GM12892 (cell line): ENCODE measurements at regions not wholly inside any gene's neighbourhood (a gene's known extent, or its start where the extent isn't known, plus 50 kb on each side); places are given as distances from the start of the nearest gene placed in this dataset.

Source experiments
- DNase-seq: peaks from one replicate; pipeline ENCODE4 v3.0.0; 2011; ENCODE audit not compliant: insufficient read length
- FAIRE-seq: peaks from 2 replicates; lab custom pipeline; 2011; peaks lifted over from hg19 to GRCh38; lab: Jason Lieb, UNC
- POLR2A ChIP-seq: IDR thresholded peaks from 2 replicates; pipeline ENCODE4 v1.6.1; 2011; ENCODE audit warnings: low read depth, low read length, control low read depth
- POLR2AphosphoS5 ChIP-seq: IDR thresholded peaks from 2 replicates; pipeline ENCODE4 v1.6.1; 2011; ENCODE audit warnings: low read depth, low read length, control low read depth
- TAF1 ChIP-seq: IDR thresholded peaks from 2 replicates; pipeline ENCODE4 v1.6.1; 2011; ENCODE audit warnings: low read depth, mild to moderate bottlenecking, control low read depth, low read length, borderline replicate concordance

DNA sequence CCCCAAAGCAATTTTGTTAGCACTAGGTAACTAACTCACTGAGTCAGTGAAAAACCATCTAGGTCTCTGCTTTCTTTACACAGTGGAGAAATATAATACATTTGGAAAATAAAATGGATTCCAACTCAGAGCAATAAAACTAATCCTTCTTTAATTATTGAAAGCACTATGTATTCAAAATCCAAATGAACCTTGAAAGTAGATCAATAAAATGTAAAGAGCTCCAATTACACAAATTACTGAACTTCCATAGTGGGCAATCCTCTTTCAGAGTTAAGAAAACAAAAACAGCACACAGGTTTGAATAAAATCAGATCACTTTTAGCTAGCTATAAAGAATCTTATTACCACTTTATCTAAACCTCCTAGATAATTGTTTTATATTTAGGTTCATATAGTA is 208.1 kb downstream of the NR4A2 start:
- no peak for FAIRE-seq
- DNase-seq = no peak
- TF ChIP-seq POLR2AphosphoS5 (no peak), TAF1 (no peak), POLR2A (no peak)

DNA sequence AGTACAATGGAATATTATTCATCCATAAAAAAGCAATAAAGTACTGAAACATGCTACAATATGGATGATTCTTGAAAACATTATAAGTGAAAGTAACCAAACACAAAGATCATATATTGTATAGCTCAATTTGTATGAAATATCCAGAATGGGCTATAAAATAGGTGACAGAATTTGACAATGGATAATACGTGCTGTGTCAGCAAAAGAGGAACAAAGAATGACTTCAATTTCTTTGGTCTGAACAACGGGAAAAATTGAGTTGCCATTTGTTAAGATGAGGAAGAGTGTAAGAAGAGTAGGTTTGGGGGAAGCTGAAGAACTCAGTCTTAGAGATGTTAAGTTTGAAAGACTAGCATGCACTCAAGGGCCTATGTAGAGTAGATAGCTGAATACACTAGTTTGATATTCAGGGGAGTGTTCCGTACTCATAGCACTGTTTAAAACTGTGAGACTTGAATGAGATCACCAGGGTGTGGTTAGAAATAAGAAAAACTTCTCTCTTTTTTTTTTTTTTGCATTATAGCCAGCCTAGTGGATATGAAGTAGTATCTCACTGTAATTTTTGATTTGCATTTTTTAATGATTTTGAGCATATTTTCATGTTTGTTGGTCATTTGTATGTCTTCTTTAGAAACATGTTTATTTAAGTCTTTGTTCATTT is 213.6 kb downstream of the NR4A2 start:
- FAIRE-seq (peak; percentile 9), DNase-seq (no peak)
- no peak for TF ChIP-seq TAF1
- no peak for TF ChIP-seq POLR2AphosphoS5
- TF ChIP-seq POLR2A = no peak

DNA sequence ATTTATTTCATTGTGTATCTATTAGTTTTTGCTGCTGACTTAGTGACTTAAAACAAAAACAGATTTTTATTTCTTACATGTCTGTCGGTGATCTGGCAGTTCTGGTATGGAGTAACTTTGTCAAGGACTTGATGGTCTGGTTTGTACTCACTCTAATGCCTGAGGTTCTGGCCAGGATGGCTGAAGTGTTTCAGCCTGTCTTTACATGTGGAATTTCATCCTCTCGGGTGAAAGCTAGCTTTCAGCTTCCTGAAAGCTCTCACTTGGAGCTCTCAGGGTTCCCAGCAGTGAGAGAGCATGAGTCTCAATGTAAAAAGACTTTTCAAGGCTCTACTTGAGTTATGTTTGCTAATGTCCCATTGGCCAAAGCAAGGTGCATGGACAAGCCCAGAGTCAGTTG is 216.4 kb downstream of the NR4A2 start:
- no peak for DNase-seq
- FAIRE-seq = no peak
- TF ChIP-seq TAF1 = no peak
- TF ChIP-seq POLR2AphosphoS5 = no peak

DNA sequence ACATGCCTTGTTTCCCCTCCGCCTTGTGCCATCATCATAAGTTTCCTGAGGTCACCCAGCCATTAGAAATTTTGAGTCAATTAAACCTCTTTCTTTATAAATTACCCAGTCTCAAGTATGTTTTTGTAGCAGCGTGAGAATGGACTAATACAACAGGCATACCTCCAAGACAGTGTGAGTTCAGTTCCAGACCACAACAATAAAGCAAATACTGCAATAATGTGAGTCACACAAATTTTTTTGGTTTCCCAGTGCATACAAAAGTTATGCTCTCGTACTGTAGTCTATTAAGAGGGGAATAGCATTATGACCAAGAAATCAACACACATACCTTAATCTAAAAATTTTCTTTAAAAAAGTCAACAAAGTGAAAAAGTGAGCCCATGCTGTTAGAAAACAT is 217.2 kb downstream of the NR4A2 start:
- no peak for TF ChIP-seq POLR2AphosphoS5
- TF ChIP-seq TAF1 = no peak
- TF ChIP-seq POLR2A = no peak
- FAIRE-seq = no peak

DNA sequence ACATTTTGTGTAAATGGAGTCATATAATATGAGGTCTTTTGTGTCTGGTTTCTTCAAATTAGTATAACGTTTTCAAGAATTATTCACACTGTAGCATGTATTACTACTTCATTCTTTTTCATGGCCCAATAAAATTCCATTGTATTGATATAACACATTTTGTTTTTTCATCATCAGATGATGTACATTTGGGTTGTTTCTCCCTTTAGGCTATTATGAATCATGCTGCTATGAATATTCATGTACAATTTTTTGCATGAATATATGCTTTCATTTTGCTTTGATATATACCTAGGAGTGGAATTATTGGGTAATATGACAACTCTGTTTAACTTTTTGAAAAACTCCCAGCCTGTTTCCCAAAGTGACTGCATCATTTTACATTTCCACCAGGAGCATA is 220.2 kb downstream of the NR4A2 start:
- no peak for DNase-seq
- TF ChIP-seq POLR2A = no peak
- no peak for TF ChIP-seq POLR2AphosphoS5
- no peak for TF ChIP-seq TAF1
- FAIRE-seq = no peak

More for the DNA sequence above, 217.2 kb downstream of the NR4A2 start:
- no peak for DNase-seq

DNA sequence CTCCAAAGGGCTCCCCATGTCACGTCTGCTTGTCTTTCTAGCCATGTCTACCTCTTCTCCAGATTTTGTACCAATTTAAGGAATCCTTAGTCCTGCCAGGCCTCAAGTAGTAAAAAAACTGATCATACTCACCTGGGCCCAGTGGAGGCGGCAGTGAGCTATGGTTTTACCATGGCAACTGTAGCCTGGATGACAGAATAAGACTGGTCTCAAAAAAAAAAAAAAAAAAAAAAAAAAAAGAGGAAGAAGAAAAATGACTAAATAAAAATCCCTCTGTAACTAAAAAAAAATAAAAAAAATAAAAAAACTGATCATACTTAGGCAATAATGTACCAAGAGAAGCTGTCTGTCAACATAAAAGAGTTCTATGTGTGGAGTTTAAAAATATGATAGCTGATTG is 221.6 kb downstream of the NR4A2 start:
- TF ChIP-seq POLR2A (no peak), POLR2AphosphoS5 (no peak), TAF1 (no peak)
- FAIRE-seq (no peak), DNase-seq (no peak)

DNA sequence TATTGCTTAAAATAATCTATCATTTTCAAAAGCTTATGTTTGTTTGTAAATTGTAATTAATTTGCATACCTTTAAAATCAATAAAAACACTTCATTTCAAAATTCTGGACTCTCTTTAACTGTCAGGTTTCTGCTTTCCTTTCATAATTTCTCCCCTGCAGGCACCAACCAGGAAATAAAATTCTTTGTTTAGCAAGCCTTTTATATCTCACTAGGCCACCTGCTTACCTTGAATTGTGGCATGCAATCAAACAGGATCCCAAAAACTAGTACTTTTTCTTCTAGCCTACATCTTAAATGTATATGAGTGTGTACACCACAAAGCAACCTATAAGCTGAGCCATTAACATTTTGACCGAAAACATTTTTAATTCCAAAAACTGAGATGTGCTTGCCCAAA is 233.1 kb downstream of the NR4A2 start:
- no peak for FAIRE-seq
- TF ChIP-seq POLR2A = no peak
- TF ChIP-seq POLR2AphosphoS5 = no peak
- TF ChIP-seq TAF1 = no peak
- no peak for DNase-seq

DNA sequence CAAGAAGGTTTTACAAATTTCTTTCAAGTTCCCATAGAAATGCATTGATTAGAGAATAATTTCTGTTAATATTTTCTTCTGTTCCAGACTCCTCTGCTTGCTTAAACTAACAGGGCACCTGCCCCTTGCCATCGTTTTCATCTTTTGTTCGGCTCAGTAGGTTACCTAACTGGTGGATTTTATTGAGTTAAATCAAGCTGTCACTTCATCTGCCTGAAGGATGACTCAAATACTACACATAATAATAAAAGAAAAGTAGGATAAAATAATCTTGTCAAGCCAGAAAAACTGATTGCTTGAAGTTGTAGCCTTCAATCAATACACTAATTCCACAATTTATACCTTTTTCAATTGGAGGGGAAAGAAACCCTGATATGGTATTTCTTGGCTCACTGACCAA is 234.0 kb downstream of the NR4A2 start:
- no peak for TF ChIP-seq POLR2A
- no peak for TF ChIP-seq TAF1
- no peak for TF ChIP-seq POLR2AphosphoS5
- FAIRE-seq = no peak
- DNase-seq = no peak

DNA sequence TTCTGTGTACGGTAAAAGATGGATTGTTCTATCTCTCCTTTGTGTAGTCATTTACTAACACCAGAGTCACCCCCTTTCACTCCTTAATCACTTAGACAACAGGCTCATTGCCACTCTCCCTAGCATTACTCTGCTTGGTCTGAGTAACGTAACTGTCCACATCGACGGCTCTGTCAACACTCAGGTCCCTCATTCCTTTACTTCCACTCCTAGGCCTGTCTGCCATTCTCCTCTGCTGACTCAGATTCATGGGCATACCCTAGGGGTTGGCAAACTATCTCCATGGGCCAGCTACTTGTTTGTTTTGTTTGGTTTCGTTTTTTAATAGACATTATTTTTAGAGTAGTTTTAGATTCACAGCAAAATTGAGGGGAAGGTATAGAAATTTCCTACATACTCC is 243.9 kb downstream of the NR4A2 start:
- DNase-seq (no peak), FAIRE-seq (no peak)
- TF ChIP-seq POLR2A = no peak
- no peak for TF ChIP-seq TAF1
- no peak for TF ChIP-seq POLR2AphosphoS5

DNA sequence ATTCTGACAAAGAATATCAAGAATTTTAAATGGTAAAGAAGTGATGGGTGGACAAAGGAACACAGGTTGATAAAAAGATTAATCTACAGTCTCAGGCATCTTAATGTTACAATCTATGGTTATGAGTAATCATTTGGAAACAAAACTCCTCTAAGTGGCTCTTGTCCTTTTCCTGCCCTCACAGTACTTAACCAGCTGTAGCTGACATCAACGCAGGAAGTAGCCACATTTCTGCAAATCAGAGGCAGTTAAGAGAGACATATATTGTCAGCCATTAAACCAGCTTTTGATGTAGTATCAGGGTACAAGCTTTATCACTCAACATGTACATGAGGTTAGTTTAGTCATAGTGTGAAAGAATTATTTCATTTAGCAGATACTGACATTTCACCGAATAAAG is 244.6 kb downstream of the NR4A2 start:
- no peak for DNase-seq
- TF ChIP-seq POLR2A = no peak
- TF ChIP-seq TAF1 = no peak
- no peak for TF ChIP-seq POLR2AphosphoS5
- no peak for FAIRE-seq

DNA sequence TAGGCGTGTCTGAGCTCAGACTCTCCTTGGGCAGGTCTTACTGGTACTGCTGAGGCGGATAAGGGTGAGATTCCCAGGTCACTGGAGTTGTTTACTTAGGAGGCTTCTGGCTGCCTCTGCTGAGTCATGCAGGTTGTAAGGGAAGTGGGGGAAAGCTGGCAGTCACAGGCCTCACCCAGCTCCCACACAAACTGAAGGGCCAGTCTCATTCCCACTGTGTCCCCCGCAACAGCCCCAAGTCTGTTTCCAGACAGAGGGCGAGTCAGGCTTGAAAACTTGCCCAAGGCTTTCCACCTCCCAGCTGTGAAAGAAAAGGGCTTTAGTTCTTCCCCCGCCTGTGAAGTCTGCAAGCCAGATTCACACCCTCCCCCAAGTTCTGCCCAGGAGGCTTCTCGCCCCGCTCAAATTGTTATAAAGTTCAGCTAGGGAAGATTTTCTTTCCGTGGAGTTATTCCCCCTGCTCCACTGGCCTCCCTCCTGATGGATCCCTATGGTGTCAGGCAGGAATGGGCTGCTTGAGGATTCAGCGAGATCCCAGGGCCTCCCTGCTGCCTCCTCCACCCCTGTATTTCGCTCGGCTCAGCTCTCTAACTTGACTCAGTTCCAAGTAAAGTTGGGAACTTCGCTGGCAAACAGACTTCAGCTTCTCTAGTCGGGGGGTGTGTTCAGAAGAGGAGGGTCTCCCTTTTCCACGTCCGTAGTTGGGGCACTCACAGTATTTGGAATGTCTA is 248.6 kb downstream of the NR4A2 start:
- TF ChIP-seq POLR2A (no peak), POLR2AphosphoS5 (no peak), TAF1 (no peak)
- FAIRE-seq = no peak
- DNase-seq = no peak

DNA sequence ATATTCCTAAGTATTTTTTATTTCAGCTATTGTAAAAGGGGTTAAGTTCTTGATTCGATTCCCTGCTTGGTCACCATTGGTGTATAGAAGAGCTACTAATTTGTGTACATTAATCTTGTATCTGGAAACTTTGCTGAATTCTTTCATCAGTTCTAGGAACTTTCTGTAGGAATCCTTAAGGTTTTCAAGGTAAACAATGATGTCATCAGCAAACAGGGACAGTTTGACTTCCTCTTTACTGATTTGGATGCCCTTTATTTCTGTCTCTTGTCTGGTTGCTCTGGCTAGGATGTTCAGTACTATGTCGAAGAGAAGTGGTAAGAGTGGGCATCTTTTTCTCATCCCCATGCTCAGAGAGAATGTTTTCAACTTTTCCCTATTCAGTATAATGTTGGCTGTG is 252.7 kb downstream of the NR4A2 start:
- TF ChIP-seq TAF1 = no peak
- TF ChIP-seq POLR2A = no peak
- TF ChIP-seq POLR2AphosphoS5 = no peak
- FAIRE-seq = no peak

More for the DNA sequence above, 252.7 kb downstream of the NR4A2 start:
- DNase-seq = no peak
